ENCODE measurements at regions not wholly inside any gene's neighbourhood (a gene's known extent, or its start where the extent isn't known, plus 50 kb on each side); places are given as distances from the start of the nearest gene placed in this dataset.
A peak's percentile ranks its signal among the peaks of the same experiment; 100 is the strongest.

- no peak for DNase-seq
Measured at GRCh38 chr6:19465256-19465655, 371.9 kb upstream of the ID4 start.

DNA sequence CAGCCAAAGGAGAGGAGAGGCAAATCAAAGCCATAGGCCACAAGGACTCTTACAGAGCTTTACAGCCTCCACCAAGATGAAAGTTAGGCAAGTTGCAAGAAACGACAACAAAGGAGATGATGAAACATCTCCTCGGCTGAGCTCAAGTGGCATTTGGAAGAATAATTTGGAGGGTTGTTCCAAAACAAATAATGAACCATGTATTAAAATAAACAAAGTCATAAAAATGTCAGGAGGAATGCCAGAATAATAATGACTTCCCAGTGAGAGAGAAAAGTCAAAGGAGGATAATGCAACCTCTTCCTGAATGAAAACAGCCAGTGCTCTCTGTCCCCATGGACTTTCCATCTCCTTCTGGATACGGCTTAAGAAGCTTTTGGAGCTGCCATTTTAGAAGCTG is 371.4 kb upstream of the ID4 start:
- DNase-seq = no peak

DNA sequence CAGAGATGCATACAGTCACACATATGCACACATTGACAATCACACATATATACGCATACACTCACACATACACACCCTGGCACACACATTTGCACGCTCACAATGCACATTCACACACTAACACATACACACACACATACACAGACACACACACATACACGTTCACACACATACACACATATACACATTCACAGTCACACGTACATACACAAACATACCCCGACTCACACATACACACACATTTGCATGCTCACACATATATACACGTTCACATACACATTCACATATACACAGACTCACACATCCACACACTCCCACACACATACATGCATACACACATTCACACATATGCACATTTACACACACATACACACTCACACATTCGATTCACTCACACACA is 366.8 kb upstream of the ID4 start:
- DNase-seq = no peak

DNA sequence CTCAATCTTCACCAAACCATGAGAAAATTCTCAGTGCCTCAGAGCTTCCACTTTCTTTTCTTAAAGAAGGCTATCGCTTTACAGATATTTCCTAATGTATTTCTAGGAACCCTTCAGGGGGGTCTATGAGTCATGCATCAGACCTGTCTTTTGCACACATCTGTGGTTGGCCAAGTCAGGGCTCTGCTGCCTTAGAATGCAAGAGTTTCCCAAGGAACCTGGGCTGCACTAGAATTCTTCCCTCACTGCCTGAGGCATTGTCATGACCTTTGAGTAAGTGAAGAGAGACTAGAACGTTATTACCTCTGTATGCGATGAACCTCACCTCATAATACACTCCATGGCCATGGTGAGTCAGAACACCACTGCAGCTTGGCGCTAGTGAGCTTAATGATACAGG is 365.0 kb upstream of the ID4 start:
- no peak for DNase-seq

- DNase-seq = no peak
Measured at GRCh38 chr6:19472850-19473249, 364.3 kb upstream of the ID4 start.

DNA sequence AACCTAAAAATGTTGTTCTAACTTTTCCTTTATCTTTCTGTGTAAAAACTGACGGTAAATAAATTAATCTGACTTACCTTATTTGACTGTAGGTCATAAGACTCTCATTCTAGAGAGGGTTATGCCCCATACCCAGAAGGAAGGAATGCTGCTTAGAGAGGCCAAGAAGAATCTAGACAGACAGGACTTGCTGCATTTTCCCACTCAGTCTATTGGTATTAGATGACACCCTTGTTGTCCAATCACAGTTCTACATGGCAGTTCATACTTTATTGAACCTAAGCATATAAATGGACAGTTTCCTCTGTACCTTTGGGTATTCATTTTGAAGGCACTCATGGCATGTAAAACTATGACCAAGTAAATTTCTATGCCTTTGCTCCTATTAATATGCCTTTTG is 359.6 kb upstream of the ID4 start:
- DNase-seq = no peak

- no peak for DNase-seq
Measured at GRCh38 chr6:19478273-19478672, 358.9 kb upstream of the ID4 start.

DNA sequence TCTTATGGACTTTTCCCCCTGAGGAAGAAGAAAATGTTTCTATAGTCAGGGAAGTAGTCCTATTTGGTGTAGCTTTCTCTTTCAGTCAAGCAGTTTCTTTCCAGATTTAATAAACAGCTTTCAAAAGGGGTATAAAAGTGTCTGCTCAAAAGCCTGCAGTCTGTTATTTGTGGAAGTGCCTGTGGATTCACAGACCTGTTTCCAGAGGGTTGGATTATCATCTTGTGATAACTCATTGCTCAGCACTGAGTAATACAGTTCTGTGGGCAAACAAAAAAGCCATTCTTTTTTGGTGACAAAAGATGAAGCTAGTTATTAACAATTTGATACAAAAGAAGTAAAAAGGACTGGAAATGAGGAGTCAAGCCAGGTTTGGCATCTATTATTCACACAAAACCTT is 358.2 kb upstream of the ID4 start:
- DNase-seq = no peak

- DNase-seq = no peak
Measured at GRCh38 chr6:19479551-19479950, 357.6 kb upstream of the ID4 start.

DNA sequence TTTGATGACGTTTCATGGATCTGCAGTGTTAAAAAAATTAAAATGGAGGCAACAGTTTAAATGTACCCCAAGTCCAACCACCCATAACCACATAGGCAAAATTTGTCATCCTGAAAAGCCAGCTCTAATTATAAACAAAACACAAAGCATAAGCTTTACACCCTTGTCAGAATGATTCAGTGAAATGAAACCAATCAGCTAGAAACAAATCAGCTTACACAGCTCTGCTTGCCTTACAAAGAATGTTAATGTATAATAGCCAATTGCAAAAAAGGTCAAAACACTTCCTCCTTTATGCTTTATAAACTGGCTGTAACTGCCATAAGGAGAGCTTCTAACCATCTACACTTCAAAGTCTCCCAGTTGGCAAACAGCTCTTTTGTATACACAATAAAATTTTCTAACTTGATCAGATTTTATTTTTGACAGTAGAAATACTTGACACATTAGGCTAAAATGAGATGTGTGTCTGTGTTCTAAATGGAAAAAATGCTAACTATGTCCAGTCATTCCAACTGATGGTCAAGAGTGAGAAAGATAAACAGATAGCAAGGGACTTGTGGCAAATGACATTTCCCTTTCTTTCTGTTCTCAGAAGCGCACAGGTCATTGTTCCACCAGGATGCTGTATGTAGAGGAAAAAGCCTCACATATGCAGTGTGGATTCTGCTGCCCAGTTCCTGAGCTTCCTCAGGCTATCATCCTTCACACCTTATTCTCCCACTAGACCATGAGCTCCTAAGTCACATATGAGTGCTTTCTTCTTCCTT is 344.3 kb upstream of the ID4 start:
- DNase-seq = no peak

GRCh38 chr6:19501737-19502245 is 335.4 kb upstream of the ID4 start:
- DNase-seq = no peak

DNA sequence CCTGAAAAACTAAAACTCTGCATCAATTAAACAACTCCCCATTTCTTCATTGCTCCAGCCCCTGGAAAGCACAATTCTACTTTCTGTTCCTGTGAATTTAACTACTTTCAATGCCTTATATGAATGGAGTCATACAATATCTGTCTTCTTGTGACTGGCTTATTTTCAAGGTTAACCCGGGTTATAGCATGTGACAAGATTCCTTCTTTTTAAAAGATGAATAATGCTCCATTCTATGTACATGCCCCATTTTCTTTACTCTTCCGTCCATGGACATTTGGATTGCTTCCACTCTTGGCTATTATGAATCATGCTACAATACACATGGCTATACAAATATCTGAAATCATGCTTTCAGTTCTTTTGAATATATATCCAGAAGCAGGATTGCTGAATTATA is 334.9 kb upstream of the ID4 start:
- DNase-seq = no peak

DNA sequence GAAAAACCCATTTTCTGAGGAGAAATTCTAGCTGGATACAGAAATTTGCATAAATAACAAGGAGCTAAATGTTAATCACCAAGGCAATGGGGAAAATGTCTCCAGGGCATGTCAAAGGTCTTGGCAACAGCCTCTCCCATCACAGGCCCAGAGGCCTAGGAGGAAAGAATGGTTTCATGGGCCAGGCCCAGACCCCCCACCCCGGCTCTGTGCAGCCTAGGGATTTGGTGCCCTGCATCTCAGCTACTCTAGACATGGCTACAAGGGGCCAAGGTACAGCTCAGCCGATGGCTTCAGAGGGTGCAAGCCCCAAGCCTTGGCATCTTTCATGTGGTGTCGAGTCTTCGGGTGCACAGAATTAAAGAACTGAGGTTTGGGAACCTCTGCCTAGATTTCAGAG is 321.2 kb upstream of the ID4 start:
- no peak for DNase-seq

DNA sequence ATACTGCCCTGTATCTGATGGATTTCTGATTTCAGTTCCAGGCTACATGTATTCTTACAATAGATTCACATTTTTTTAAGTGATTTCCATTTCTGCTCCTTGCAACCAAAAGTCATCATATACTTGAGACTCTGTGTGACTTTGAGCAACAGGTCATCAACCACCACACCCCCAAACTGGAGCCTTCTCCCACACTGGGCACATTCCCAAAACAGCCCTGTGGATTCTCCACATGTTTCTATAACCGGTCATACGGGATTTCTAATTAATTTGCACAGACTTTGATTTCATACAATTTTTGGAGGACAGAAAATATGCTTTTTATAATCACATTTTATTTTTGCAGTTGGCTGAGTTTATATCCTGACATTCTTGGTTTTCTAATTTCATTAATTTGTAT is 317.2 kb upstream of the ID4 start:
- no peak for DNase-seq

DNA sequence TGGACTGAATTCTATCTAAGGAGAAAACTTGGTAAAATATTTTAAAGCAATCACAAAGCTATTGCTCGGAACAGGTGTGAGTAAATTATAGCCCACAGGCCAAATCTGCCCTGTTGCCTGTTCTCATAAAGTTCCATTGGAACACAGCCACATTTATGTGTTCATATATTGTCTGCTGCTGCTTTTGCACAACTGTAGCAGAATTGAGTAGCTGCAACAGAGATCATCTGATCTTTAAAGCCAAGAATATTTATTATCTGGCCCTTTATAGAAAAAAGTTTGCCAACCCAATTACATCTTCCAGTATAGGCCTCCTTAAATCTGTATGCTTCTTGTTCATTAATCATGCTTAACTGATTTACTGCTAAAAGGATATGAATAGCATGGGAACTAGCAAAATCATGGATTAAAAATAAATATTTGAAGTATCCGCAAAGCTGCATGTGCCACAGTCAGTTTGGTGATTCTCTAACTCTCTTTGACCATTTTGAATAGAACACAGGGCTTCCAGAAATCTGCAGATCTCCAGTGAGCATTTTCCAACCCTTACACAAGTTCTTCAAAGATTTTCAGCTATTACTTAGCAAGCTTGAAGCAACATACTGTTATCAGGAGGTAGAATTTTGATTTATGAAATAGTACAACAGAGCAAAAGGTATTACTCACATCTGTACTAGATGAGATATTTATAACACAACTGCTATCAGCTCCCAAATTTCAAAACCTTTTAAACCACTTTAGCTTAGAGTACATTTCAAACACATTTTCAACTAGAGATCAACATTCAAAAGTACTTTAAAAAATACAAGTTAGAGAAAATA is 312.6 kb upstream of the ID4 start:
- DNase-seq = no peak

DNA sequence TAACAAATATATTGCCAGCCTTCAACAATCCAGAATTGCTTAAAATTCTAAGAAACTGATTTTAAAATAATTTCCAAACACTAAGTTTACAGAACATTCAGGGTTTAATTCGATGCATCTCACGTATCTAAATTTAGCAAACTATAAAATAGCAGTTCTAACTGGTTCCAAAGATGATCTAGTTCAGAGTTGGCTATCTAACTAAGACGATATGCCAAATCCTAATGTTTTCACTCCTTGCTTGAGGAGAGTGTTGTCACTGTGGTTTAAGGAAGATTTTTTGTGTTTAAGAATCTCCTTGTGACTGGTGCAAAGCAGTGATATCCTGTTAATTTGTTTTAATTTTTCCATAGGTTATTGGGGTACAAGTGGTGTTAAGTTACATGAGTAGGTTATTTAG is 311.5 kb upstream of the ID4 start:
- peak; percentile 56 for DNase-seq

GRCh38 chr6:19530188-19530587 is 307.0 kb upstream of the ID4 start:
- no peak for DNase-seq

- no peak for DNase-seq
Measured at GRCh38 chr6:19535351-19535750, 301.8 kb upstream of the ID4 start.

DNA sequence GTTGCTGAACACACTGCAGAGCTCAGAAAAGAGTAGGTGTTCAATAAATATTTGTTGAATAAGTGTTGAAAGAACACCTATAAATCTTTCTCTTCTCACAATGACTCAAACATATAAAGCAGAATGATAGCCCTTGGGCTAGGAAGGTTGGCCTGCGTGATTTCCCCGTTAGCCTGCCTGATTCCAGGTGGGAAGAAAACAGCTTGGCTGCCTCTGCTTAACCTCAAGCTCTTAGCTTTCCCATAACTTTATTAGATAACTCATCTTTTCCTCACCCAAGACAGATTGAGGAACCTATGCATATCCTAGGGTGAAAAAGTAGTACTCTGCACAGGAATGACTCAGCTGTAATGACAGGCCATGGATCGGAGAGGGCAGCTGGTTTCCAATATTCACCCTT is 300.3 kb upstream of the ID4 start:
- no peak for DNase-seq

DNA sequence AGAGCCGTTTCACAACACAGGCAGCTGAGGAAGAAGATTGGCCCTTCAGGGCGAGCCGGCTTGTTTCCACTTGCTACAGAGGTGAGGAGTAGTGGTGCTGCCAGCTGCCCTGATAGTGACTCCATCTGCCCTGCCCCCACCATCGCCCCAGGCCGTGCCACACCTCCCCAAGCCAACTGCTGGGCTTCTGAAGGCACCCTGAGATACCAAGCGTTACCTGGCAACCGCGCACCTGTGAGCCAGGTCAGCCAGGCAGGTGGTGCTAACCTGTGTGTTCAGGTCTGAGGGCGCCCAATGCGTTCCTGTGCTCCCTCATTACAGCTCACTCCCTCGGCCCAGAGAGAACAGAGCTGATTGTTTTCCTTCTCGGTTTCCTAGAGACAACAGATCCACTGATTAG is 299.1 kb upstream of the ID4 start:
- DNase-seq = no peak

- no peak for DNase-seq
Measured at GRCh38 chr6:19547507-19547906, 289.7 kb upstream of the ID4 start.

- DNase-seq = no peak
Measured at GRCh38 chr6:19549109-19549508, 288.1 kb upstream of the ID4 start.

DNA sequence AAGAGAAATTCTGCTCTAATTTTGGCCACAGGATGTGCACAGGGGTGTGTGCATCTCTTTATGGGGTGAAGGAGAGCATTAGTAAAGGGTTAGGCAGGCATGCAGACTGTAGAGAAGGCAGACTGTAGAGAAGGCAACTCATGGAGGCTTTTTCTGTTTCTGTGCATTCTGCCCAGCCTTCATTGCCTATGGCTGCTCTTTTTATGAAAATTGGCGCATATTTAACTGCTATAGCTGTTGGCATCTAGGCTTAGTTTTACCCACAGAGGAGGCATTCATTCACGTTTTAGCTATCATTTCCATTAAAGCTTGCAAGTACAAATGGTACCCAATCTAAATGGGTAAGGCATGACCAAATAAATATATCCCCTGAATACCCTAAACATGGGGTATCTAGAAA is 286.8 kb upstream of the ID4 start:
- DNase-seq = no peak

DNA sequence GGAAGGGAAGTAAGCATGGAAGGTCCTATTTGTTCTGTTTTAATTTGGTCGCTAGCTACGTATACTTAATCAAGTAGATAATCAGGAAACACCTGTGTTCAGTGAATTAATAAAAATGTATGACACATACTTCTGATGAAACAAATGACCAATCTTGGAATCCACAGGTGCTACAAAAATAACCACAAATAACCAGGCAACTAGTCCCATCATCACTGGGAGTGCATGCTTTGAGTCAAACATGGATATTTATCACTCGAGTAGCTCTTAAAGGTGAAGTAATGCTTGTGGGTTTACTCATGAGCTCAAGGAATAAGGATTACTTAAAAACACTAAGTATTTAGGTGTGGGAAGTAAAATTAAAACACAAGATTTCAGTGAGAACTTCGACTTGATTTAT is 285.6 kb upstream of the ID4 start:
- DNase-seq = no peak
